HepG2 (cell line): ENCODE measurements at regions not wholly inside any gene's neighbourhood (a gene's known extent, or its start where the extent isn't known, plus 50 kb on each side); places are given as distances from the start of the nearest gene placed in this dataset.

Source experiments
- ATAC-seq: fragments of 200-7000 bp; cut with Tn5 transposase; 3 replicates; pipeline ENCODE4 v1.9.1; 2020; ENCODE audit warnings: mild to moderate bottlenecking, moderate library complexity
- BruUV-seq: library from RNA; stranded (reverse); fragments of 400-500 nt; replicated peaks from 2 replicates; lab custom pipeline; 2021; lab: Mats Ljungman, UMichigan
- CTCF ChIA-PET: fragments of 300-600 bp; formaldehyde crosslinking; extraction: SDS; loops from one replicate; lab custom pipeline; 2021; ENCODE audit warnings: low total read pairs, inconsistent platforms, low intra/inter-chr PET ratio; lab: Yijun Ruan, JAX
- POLR2A ChIA-PET: fragments of 350-600 bp; sonication (Branson Sonifier 250); formaldehyde crosslinking; loops from one replicate; lab custom pipeline; 2020; ENCODE audit warnings: antibody characterized with exemption, inconsistent platforms; lab: Yijun Ruan, JAX
- DNase-seq: peaks from one replicate; pipeline ENCODE4 v3.0.0-alpha.2; 2015; ENCODE audit warnings: low spot score
- FAIRE-seq: peaks from 3 replicates; lab custom pipeline; 2011; peaks lifted over from hg19 to GRCh38; lab: Jason Lieb, UNC
- H2AFZ ChIP-seq: one replicate; pipeline ENCODE4 v1.6.1; 2011; ENCODE audit warnings: low read length, inconsistent platforms
- H3K27ac ChIP-seq: fragments of 300-600 bp; 3 replicates; pipeline ENCODE4 v1.8.0; 2011; ENCODE audit warnings: mixed run types, mild to moderate bottlenecking, mixed read lengths, low read length, inconsistent platforms; ENCODE audit not compliant: insufficient read depth; ENCODE audit errors: extremely low read length
- H3K27me3 ChIP-seq, 2 experiments: fragments of 200-600 bp in 1 of 2; 2 replicates in 1 of 2; 3 replicates in 1 of 2; pipeline versions ENCODE4 v1.6.0 to v1.8.0; 2011; ENCODE audit warnings: low read length in 2 of 2, mild to moderate bottlenecking in 2 of 2, moderate library complexity in 2 of 2, inconsistent platforms in 1 of 2; ENCODE audit not compliant: insufficient read depth in 2 of 2, control insufficient read depth in 1 of 2
- H3K36me3 ChIP-seq, 2 experiments: fragments of 200-600 bp in 1 of 2; replicated peaks in 1 of 2; 2 replicates in 1 of 2; 3 replicates in 1 of 2; pipeline versions ENCODE4 v1.5.1 to v1.8.0; 2011; ENCODE audit warnings: low read length in 2 of 2, inconsistent platforms in 1 of 2; ENCODE audit not compliant: insufficient read depth in 2 of 2, control insufficient read depth in 1 of 2
- H3K4me1 ChIP-seq: 2 replicates; pipeline ENCODE4 v1.5.1; 2012; ENCODE audit warnings: low read length, inconsistent platforms; ENCODE audit not compliant: insufficient read depth
- H3K4me2 ChIP-seq: 2 replicates; pipeline ENCODE4 v1.6.0; 2011; ENCODE audit warnings: low read depth, low read length, inconsistent platforms
- H3K4me3 ChIP-seq, 3 experiments: fragments of 200-600 bp in 1 of 3; sonication (generic), shearing (Covaris generic) in 1 of 3; replicated peaks in 1 of 3; 2 replicates each; pipeline ENCODE4 v1.5.1; 2011 to 2016; ENCODE audit warnings: low read length in 3 of 3, inconsistent platforms in 2 of 3, low read depth in 2 of 3, mild to moderate bottlenecking in 2 of 3, control low read depth in 1 of 3, mixed read lengths in 1 of 3; ENCODE audit not compliant: insufficient read depth in 1 of 3
- H3K79me2 ChIP-seq: one replicate; pipeline ENCODE4 v1.6.1; 2011; ENCODE audit warnings: low read length, inconsistent platforms; ENCODE audit not compliant: insufficient read depth
- H3K9ac ChIP-seq: 2 replicates; pipeline ENCODE4 v1.6.0; 2011; ENCODE audit warnings: mild to moderate bottlenecking, low read depth, low read length, inconsistent platforms; ENCODE audit not compliant: insufficient read depth
- H3K9me3 ChIP-seq: 2 replicates; pipeline ENCODE4 v1.5.1; 2012; ENCODE audit warnings: mild to moderate bottlenecking, low read length
- H4K20me1 ChIP-seq: 2 replicates; pipeline ENCODE4 v1.6.0; 2011; ENCODE audit warnings: inconsistent platforms, mild to moderate bottlenecking, low read length, moderate library complexity; ENCODE audit not compliant: insufficient read depth
- PLRG1 ChIP-seq: fragments of 450-650 bp; conservative IDR thresholded peaks from 2 replicates; pipeline ENCODE4 v1.6.1; 2016
- TCF12 ChIP-seq, 2 experiments: fragments of 450-650 bp in 1 of 2; sonication (generic) in 1 of 2; formaldehyde crosslinking in 1 of 2; IDR thresholded peaks; 2 replicates each; pipeline versions ENCODE4 v1.6.1 to v1.8.0; 2017 to 2022; ENCODE audit warnings: antibody characterized with exemption in 1 of 2, mild to moderate bottlenecking in 1 of 2, missing genetic modification reagents in 1 of 2, moderate library complexity in 1 of 2
- ZNF768 ChIP-seq: sonication (generic); formaldehyde crosslinking; IDR thresholded peaks from 2 replicates; pipeline ENCODE4 v1.4.0; 2020; ENCODE audit warnings: missing genetic modification reagents
- ZSCAN12 ChIP-seq: sonication (generic); formaldehyde crosslinking; IDR thresholded peaks from 2 replicates; pipeline ENCODE4 v1.9.0; 2021; ENCODE audit warnings: mild to moderate bottlenecking, missing genetic modification reagents
- WGBS: methylation state at CpG from one replicate; pipeline ENCODE4 v1.1.6; 2017; ENCODE audit warnings: low lambda C conversion rate; 5-methylcytosine and 5-hydroxymethylcytosine counted together
- in situ Hi-C: cut with HindIII; loops from 2 replicates; pipeline ENCODE4 v1.10.0; 2017; ENCODE audit warnings: low pct_unique_long_range_greater_than_20kb; ENCODE audit not compliant: extremely low pct_ligation_motif_present
- intact Hi-C: fragments of 100-400 bp; cut with micrococcal nuclease; formaldehyde crosslinking; loops from one replicate; pipeline ENCODE4 v1.10.0; 2022; ENCODE audit not compliant: unreplicated experiment
- TF ChIP-seq, protein P1 (sequence below): sonication (generic); formaldehyde crosslinking; IDR thresholded peaks from 2 replicates; pipeline ENCODE4 v1.5.0; 2020; ENCODE audit warnings: mild to moderate bottlenecking, missing genetic modification reagents, borderline replicate concordance

DNA sequence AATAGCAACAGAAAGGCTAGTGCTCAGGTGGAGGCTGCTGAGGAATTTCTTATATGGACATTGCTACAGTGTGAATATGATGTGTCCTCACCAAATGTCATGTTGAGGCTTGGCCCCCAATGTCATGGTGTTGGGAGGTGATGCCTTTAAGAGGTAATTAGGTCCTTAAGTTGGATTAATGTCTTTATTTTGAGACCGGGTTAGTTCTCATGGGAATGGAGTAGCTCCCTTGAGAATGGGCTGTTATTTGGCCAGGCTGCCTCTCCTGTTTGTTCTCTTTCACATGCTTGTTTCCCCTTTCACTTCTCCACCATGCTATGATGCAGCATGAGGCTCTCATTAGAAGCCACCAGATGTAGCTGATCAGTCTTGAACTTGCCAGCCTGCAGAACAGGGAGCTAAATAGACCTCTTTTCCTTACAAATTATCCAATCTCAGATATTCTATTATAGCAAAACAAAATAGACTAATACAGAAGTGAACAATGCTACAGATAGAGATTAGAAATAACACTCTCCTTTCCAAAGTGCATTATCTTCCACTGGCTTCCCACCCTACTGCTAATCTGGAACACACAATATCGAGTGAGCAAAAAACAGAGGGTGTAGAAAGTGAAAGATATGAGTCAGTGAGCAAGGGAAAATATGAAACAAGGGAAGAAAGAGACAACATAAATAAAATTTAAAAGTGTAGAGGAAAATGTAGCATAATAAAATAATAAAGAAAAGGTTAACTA lies 160.2 kb downstream of the NTMT2 start:
- Histone ChIP-seq H3K4me1 (no peaks in the 10 kb centered on the region), H3K9ac (no peak overlapping the region), H3K4me3 (no peak overlapping the region), H3K4me2 (no peak overlapping the region), H3K36me3 (no peaks in the 10 kb centered on the region), H4K20me1 (no peaks in the 10 kb centered on the region), H3K79me2 (no peaks in the 10 kb centered on the region), H3K27me3 (no peaks in the 10 kb centered on the region), H3K9me3 (no peaks in the 10 kb centered on the region), H2AFZ (no peak overlapping the region), H3K27ac (no peak overlapping the region)
- intact Hi-C loops = no loop called here
- DNase-seq = no peak
- TF ChIP-seq ZNF768 (CRISPR knock-in tag) (no peak), ZSCAN12 (CRISPR knock-in tag) (no peak)
- TF ChIP-seq, protein P1, sequence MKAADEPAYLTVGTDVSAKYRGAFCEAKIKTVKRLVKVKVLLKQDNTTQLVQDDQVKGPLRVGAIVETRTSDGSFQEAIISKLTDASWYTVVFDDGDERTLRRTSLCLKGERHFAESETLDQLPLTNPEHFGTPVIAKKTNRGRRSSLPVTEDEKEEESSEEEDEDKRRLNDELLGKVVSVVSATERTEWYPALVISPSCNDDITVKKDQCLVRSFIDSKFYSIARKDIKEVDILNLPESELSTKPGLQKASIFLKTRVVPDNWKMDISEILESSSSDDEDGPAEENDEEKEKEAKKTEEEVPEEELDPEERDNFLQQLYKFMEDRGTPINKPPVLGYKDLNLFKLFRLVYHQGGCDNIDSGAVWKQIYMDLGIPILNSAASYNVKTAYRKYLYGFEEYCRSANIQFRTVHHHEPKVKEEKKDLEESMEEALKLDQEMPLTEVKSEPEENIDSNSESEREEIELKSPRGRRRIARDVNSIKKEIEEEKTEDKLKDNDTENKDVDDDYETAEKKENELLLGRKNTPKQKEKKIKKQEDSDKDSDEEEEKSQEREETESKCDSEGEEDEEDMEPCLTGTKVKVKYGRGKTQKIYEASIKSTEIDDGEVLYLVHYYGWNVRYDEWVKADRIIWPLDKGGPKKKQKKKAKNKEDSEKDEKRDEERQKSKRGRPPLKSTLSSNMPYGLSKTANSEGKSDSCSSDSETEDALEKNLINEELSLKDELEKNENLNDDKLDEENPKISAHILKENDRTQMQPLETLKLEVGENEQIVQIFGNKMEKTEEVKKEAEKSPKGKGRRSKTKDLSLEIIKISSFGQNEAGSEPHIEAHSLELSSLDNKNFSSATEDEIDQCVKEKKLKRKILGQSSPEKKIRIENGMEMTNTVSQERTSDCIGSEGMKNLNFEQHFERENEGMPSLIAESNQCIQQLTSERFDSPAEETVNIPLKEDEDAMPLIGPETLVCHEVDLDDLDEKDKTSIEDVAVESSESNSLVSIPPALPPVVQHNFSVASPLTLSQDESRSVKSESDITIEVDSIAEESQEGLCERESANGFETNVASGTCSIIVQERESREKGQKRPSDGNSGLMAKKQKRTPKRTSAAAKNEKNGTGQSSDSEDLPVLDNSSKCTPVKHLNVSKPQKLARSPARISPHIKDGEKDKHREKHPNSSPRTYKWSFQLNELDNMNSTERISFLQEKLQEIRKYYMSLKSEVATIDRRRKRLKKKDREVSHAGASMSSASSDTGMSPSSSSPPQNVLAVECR (CRISPR knock-in tag) = no peak
- CTCF ChIA-PET = no interaction called here
- no TSS peak for BruUV-seq
- in situ Hi-C loops = no loop called here
- POLR2A ChIA-PET = no interaction called here
- no peak for FAIRE-seq
- no peak for ATAC-seq
- WGBS = 1% methylated on average over 2 of the region's 2 CpGs

DNA sequence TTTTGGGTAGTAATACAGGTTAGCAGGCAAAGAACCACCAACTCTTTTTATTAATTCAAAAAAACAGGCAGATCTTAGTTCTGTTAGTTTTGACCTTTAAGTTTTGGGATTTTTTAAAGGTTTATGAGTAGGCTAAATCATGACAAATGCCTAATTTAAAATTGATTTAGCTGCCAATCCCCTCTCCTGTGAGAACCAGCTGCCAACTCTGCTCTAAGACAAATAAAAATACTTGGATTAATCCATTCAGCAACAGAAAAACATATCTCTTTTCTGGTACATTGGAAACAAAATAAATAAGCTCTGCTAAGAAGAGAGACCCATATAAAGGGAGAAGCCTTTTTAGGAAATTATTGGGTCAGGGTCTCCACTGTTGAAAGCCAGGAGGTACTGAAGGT lies 160.8 kb downstream of the NTMT2 start:
- in situ Hi-C loops = no loop called here
- Histone ChIP-seq H3K9ac (no peak overlapping the region), H2AFZ (no peak overlapping the region), H3K4me3 (no peak overlapping the region), H3K27ac (no peak overlapping the region), H3K36me3 (no peaks in the 10 kb centered on the region), H3K27me3 (no peaks in the 10 kb centered on the region), H3K9me3 (no peaks in the 10 kb centered on the region), H3K4me2 (no peak overlapping the region), H3K4me1 (no peaks in the 10 kb centered on the region), H3K79me2 (no peaks in the 10 kb centered on the region), H4K20me1 (no peaks in the 10 kb centered on the region)
- CTCF ChIA-PET = no interaction called here
- DNase-seq (no peak), ATAC-seq (no peak), FAIRE-seq (no peak)
- BruUV-seq = no TSS peak
- intact Hi-C loops = no loop called here
- TF ChIP-seq TCF12 (IDR thresholded peaks at IDR 0.05) (no peak), TCF12 (CRISPR knock-in tag; IDR thresholded peaks at IDR 0.05) (no peak), PLRG1 (no peak)
- TF ChIP-seq, protein P1 (CRISPR knock-in tag) = no peak
- POLR2A ChIA-PET = no interaction called here
